SK-N-SH treated with all-trans-retinoic acid at 6 μM for 48 hours (cell line): ENCODE measurements at regions not wholly inside any gene's neighbourhood (a gene's known extent, or its start where the extent isn't known, plus 50 kb on each side); places are given as distances from the start of the nearest gene placed in this dataset.

Source experiments
- ATAC-seq: fragments of 200-7000 bp; cut with Tn5 transposase; 3 replicates; pipeline ENCODE4 v1.9.1; 2020; ENCODE audit warnings: mild to moderate bottlenecking, moderate library complexity
- ARNTL ChIP-seq: fragments of 450-650 bp; formaldehyde crosslinking; IDR thresholded peaks from 2 replicates; pipeline ENCODE4 v1.5.0; 2020; ENCODE audit warnings: low read depth, mild to moderate bottlenecking, moderate library complexity, borderline replicate concordance
- BACH2 ChIP-seq: fragments of 250-450 bp; sonication (Bioruptor Pico); IDR thresholded peaks from 2 replicates; pipeline ENCODE4 v1.9.0; 2021; ENCODE audit warnings: mild to moderate bottlenecking, borderline replicate concordance
- CREB5 ChIP-seq: fragments of 250-450 bp; sonication (Bioruptor Pico); IDR thresholded peaks from 2 replicates; pipeline ENCODE4 v1.5.1; 2020; ENCODE audit warnings: low read depth, mild to moderate bottlenecking, moderate library complexity
- CSDC2 ChIP-seq: fragments of 250-450 bp; sonication (Bioruptor Pico); IDR thresholded peaks from 2 replicates; pipeline ENCODE4 v1.5.0; 2020; ENCODE audit warnings: mild to moderate bottlenecking, moderate library complexity
- ESRRG ChIP-seq: fragments of 250-450 bp; sonication (Bioruptor Pico); IDR thresholded peaks from 2 replicates; pipeline ENCODE4 v1.6.1; 2021; ENCODE audit warnings: mild to moderate bottlenecking
- GLIS3 ChIP-seq: fragments of 250-450 bp; sonication (Bioruptor Pico); IDR thresholded peaks from 2 replicates; pipeline ENCODE4 v1.5.0; 2020; ENCODE audit warnings: mild to moderate bottlenecking, moderate library complexity
- ISL1 ChIP-seq: fragments of 250-450 bp; sonication (Bioruptor Pico); IDR thresholded peaks from 2 replicates; pipeline ENCODE4 v2.1.2; 2022; ENCODE audit warnings: mild to moderate bottlenecking, moderate library complexity
- OSR1 ChIP-seq: fragments of 250-450 bp; sonication (Bioruptor Pico); IDR thresholded peaks from 2 replicates; pipeline ENCODE4 v1.8.0; 2022; ENCODE audit warnings: moderate library complexity, mild to moderate bottlenecking, inconsistent platforms
- PATZ1 ChIP-seq: fragments of 250-450 bp; sonication (Bioruptor Pico); IDR thresholded peaks from 2 replicates; pipeline ENCODE4 v1.8.0; 2020; ENCODE audit warnings: mild to moderate bottlenecking, moderate library complexity, borderline replicate concordance
- POU6F1 ChIP-seq: fragments of 250-450 bp; sonication (Bioruptor Pico); IDR thresholded peaks from 2 replicates; pipeline ENCODE4 v1.8.0; 2021; ENCODE audit warnings: low read depth, mild to moderate bottlenecking, moderate library complexity, borderline replicate concordance
- PPARA ChIP-seq: fragments of 250-450 bp; sonication (Bioruptor Pico); IDR thresholded peaks from 2 replicates; pipeline ENCODE4 v1.5.0; 2020; ENCODE audit warnings: mild to moderate bottlenecking, borderline replicate concordance
- RARB ChIP-seq: fragments of 250-450 bp; sonication (Bioruptor Pico); IDR thresholded peaks from 2 replicates; pipeline ENCODE4 v1.8.0; 2021; ENCODE audit warnings: mild to moderate bottlenecking, moderate library complexity
- SNAI2 ChIP-seq: fragments of 250-450 bp; sonication (Bioruptor Pico); IDR thresholded peaks from 2 replicates; pipeline ENCODE4 v1.5.0; 2020; ENCODE audit warnings: mild to moderate bottlenecking, moderate library complexity
- TCF4 ChIP-seq: fragments of 250-450 bp; sonication (Bioruptor Pico); IDR thresholded peaks from 2 replicates; pipeline ENCODE4 v1.8.0; 2021; ENCODE audit warnings: mild to moderate bottlenecking, moderate library complexity, borderline replicate concordance
- TOX ChIP-seq: fragments of 250-450 bp; sonication (Bioruptor Pico); IDR thresholded peaks from 2 replicates; pipeline ENCODE4 v1.8.0; 2021; ENCODE audit warnings: mild to moderate bottlenecking, moderate library complexity, borderline replicate concordance
- TSHZ2 ChIP-seq: fragments of 250-450 bp; sonication (Bioruptor Pico); IDR thresholded peaks from 2 replicates; pipeline ENCODE4 v1.5.0; 2020; ENCODE audit warnings: mild to moderate bottlenecking, moderate library complexity
- ZC3H10 ChIP-seq: fragments of 250-450 bp; sonication (Bioruptor Pico); IDR thresholded peaks from 2 replicates; pipeline ENCODE4 v1.5.1; 2021; ENCODE audit warnings: mild to moderate bottlenecking, moderate library complexity
- ZFP3 ChIP-seq: fragments of 250-450 bp; sonication (Bioruptor Pico); IDR thresholded peaks from 2 replicates; pipeline ENCODE4 v1.5.0; 2020; ENCODE audit warnings: mild to moderate bottlenecking, moderate library complexity
- ZFP30 ChIP-seq: fragments of 450-650 bp; formaldehyde crosslinking; IDR thresholded peaks from 2 replicates; pipeline ENCODE4 v1.5.0; 2022; ENCODE audit warnings: mild to moderate bottlenecking, moderate library complexity
- ZNF565 ChIP-seq: fragments of 450-650 bp; formaldehyde crosslinking; conservative IDR thresholded peaks from 2 replicates; pipeline ENCODE4 v1.5.0; 2020; ENCODE audit warnings: low read depth, mild to moderate bottlenecking, moderate library complexity
- ZNF8 ChIP-seq: fragments of 450-650 bp; formaldehyde crosslinking; IDR thresholded peaks from 2 replicates; pipeline ENCODE4 v1.5.0; 2020; ENCODE audit warnings: mild to moderate bottlenecking, moderate library complexity

- no peak for ATAC-seq
These were observed 550.1 kb downstream of the LRRC70 start for GRCh38 chr5:63128761-63129160.

GRCh38 chr5:63128018-63128417 is 549.4 kb downstream of the LRRC70 start:
- no peak for ATAC-seq

More at GRCh38 chr5:63128761-63129160, 550.1 kb downstream of the LRRC70 start:
- TF ChIP-seq ZNF8 (CRISPR knock-in tag) = no peak
- TF ChIP-seq OSR1 = no peak
- TF ChIP-seq ZFP3 = no peak

GRCh38 chr5:63127054-63127453 is 548.4 kb downstream of the LRRC70 start:
- ATAC-seq = peak; percentile 69
- TF ChIP-seq PATZ1 (CRISPR knock-in tag) (no peak), ISL1 (CRISPR knock-in tag) (no peak), ZNF8 (CRISPR knock-in tag) (no peak), ZFP30 (CRISPR knock-in tag) (no peak), CREB5 (CRISPR knock-in tag) (no peak), TOX (no peak), POU6F1 (CRISPR knock-in tag) (no peak), ESRRG (CRISPR knock-in tag) (no peak)

More at GRCh38 chr5:63128018-63128417, 549.4 kb downstream of the LRRC70 start:
- TF ChIP-seq TSHZ2 (CRISPR knock-in tag) (no peak), ARNTL (CRISPR knock-in tag) (no peak), ZNF565 (CRISPR knock-in tag) (no peak), GLIS3 (CRISPR knock-in tag) (no peak), BACH2 (no peak), ZFP3 (no peak)

GRCh38 chr5:63125862-63126261 is 547.2 kb downstream of the LRRC70 start:
- peak; percentile 91 for ATAC-seq
- TF ChIP-seq GLIS3 (CRISPR knock-in tag) = no peak
- no peak for TF ChIP-seq POU6F1 (CRISPR knock-in tag)
- no peak for TF ChIP-seq RARB (CRISPR knock-in tag)
- no peak for TF ChIP-seq CSDC2 (CRISPR knock-in tag)
- no peak for TF ChIP-seq ISL1 (CRISPR knock-in tag)
- no peak for TF ChIP-seq PATZ1 (CRISPR knock-in tag)
- no peak for TF ChIP-seq ZC3H10
- no peak for TF ChIP-seq SNAI2 (CRISPR knock-in tag)
- no peak for TF ChIP-seq PPARA
- TF ChIP-seq OSR1 = no peak
- TF ChIP-seq CREB5 (CRISPR knock-in tag) = no peak
- no peak for TF ChIP-seq TOX
- no peak for TF ChIP-seq ZFP3
- TF ChIP-seq ZNF8 (CRISPR knock-in tag) = no peak
- no peak for TF ChIP-seq TCF4 (CRISPR knock-in tag)
- TF ChIP-seq BACH2 = no peak
